Gastrocnemius medialis (tissue), 4 donors: ENCODE measurements at regions not wholly inside any gene's neighbourhood (a gene's known extent, or its start where the extent isn't known, plus 50 kb on each side); places are given as distances from the start of the nearest gene placed in this dataset.

Experiments used
- ATAC-seq, 2 donors: fragments of 150-250 bp; one replicate each; pipeline ENCODE4 v1.9.1; 2016
- DNase-seq, 2 donors: peaks; one replicate each; pipeline ENCODE4 v3.0.0-alpha.2; 2019
- H3K27ac ChIP-seq, 4 donors: fragments of 200-600 bp; sonication (generic); 1 replicate in 1 of 4; 2 replicates in 3 of 4; pipeline ENCODE4 v1.5.1; 2016 to 2018; ENCODE audit warnings: mild to moderate bottlenecking in 2 of 4, moderate library complexity in 1 of 4
- H3K27me3 ChIP-seq, 3 donors: fragments of 200-600 bp; sonication (generic) in 2 of 3; 1 replicate in 1 of 3; 2 replicates in 2 of 3; pipeline versions ENCODE4 v1.5.1 to v1.6.0; 2016 to 2019; ENCODE audit warnings: mild to moderate bottlenecking in 1 of 3, moderate library complexity in 1 of 3
- H3K36me3 ChIP-seq, 2 donors: fragments of 200-600 bp; sonication (generic) in 1 of 2; one replicate each; pipeline ENCODE4 v1.5.1; 2017 to 2018
- H3K4me1 ChIP-seq, 2 donors: fragments of 200-600 bp; sonication (generic) in 1 of 2; one replicate each; pipeline ENCODE4 v1.5.1; 2016 to 2017; ENCODE audit warnings: mild to moderate bottlenecking in 2 of 2
- H3K4me3 ChIP-seq, 4 donors: fragments of 200-600 bp; sonication (generic) in 3 of 4; 1 replicate in 1 of 4; 2 replicates in 3 of 4; pipeline ENCODE4 v1.5.1; 2016 to 2019; ENCODE audit warnings: mild to moderate bottlenecking in 2 of 4
- H3K9me3 ChIP-seq, 3 donors: fragments of 200-600 bp; sonication (generic) in 2 of 3; 1 replicate in 1 of 3; 2 replicates in 2 of 3; pipeline ENCODE4 v1.5.1; 2016 to 2019
- POLR2A ChIP-seq, 2 donors: fragments of 450-650 bp; IDR thresholded peaks; one replicate each; pipeline ENCODE4 v1.6.1; 2017; ENCODE audit warnings: antibody characterized with exemption in 2 of 2, mild to moderate bottlenecking in 2 of 2, moderate library complexity in 2 of 2
- in situ Hi-C, 4 donors: fragments of 200-750 bp; cut with MboI; loops; one replicate each; pipeline versions ENCODE4 v1.15.0 to v1.8.0; 2017; ENCODE audit warnings: low sequenced_read_pairs in 4 of 4
- intact Hi-C: fragments of 100-400 bp; cut with DNase I; formaldehyde crosslinking; loops from one replicate; pipeline ENCODE4 v1.15.1; 2023; ENCODE audit warnings: low total_unique reads
- TF ChIP-seq, protein P1 (sequence below), 5 experiments: fragments of 450-650 bp in 3 of 5; fragments of 200-600 bp in 2 of 5; sonication (generic) in 2 of 5; IDR thresholded peaks in 4 of 5; conservative IDR thresholded peaks in 1 of 5; 1 replicate in 4 of 5; 2 replicates in 1 of 5; pipeline ENCODE4 v1.5.1; 2016 to 2019; ENCODE audit warnings: antibody characterized with exemption in 5 of 5, mild to moderate bottlenecking in 3 of 5, moderate library complexity in 3 of 5

DNA sequence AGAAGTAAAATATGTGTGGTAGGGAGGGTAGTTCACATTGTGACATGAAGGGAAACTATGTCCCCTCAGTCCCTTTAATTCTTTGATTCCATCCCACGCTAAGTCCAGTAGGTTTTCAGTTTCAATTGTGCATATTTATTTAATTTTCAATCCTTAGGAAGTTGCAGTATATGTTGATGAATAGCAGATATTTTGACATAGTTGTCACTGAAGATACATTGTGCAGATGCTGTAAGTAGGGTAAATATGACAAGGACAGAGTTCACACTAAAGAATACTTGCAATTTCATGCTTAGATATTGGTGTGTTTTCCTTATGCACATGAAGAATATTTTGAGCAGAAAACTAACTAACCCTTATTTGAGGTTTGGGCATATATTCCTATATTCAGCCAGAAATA, 595.4 kb upstream of the MIR17HG start:
- no peak overlapping the region for H3K27ac ChIP-seq
- ATAC-seq (no peak), DNase-seq (no peak)
- intact Hi-C loops (no loop called here), in situ Hi-C loops (no loop called here)
- TF ChIP-seq POLR2A (IDR thresholded peaks at IDR 0.05) = no peak
- TF ChIP-seq, protein P1, sequence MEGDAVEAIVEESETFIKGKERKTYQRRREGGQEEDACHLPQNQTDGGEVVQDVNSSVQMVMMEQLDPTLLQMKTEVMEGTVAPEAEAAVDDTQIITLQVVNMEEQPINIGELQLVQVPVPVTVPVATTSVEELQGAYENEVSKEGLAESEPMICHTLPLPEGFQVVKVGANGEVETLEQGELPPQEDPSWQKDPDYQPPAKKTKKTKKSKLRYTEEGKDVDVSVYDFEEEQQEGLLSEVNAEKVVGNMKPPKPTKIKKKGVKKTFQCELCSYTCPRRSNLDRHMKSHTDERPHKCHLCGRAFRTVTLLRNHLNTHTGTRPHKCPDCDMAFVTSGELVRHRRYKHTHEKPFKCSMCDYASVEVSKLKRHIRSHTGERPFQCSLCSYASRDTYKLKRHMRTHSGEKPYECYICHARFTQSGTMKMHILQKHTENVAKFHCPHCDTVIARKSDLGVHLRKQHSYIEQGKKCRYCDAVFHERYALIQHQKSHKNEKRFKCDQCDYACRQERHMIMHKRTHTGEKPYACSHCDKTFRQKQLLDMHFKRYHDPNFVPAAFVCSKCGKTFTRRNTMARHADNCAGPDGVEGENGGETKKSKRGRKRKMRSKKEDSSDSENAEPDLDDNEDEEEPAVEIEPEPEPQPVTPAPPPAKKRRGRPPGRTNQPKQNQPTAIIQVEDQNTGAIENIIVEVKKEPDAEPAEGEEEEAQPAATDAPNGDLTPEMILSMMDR (IDR thresholded peaks at IDR 0.05 in 4 of 5, conservative IDR thresholded peaks at IDR 0.05 in 1 of 5) = no peak
- no peaks in the 10 kb centered on the region for H3K9me3 ChIP-seq
- no peak overlapping the region for H3K4me3 ChIP-seq
- H3K4me1 ChIP-seq = no peaks in the 10 kb centered on the region
- H3K27me3 ChIP-seq = no peaks in the 10 kb centered on the region
- H3K36me3 ChIP-seq = no peaks in the 10 kb centered on the region

DNA sequence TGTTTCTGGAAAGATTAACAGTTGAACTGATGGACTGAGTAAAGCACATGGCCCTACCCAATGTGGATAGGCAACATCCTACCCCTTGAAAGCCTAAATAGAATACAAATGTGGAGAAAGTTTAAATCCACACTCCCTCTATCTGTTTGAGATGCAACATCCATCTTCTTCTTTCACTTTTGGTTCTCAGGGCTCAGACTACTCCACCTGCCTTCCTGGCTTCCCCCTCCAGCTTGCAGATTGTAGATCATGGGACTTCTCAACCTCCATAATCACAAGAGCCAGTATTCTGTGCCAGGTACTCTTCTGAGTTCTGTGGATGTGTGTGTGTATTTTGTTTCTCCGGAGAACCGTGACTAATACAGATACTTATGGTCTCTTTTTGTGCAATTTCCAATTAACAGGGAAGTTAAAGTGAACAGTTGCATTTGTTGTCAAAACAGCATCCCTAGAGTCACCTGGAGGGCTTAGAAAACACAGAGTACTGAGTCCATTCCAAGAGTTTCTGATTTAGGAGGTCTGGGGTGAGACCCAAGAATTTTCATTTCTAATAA, 590.3 kb upstream of the MIR17HG start:
- no peak for ATAC-seq
- H3K27ac ChIP-seq = no peak overlapping the region
- no peaks in the 10 kb centered on the region for H3K4me1 ChIP-seq
- intact Hi-C loops = no loop called here
- in situ Hi-C loops = no loop called here
- H3K9me3 ChIP-seq = no peaks in the 10 kb centered on the region
- no peaks in the 10 kb centered on the region for H3K36me3 ChIP-seq
- DNase-seq = no peak
- H3K4me3 ChIP-seq = no peak overlapping the region
- no peaks in the 10 kb centered on the region for H3K27me3 ChIP-seq
- TF ChIP-seq POLR2A (IDR thresholded peaks at IDR 0.05) = no peak
- TF ChIP-seq, protein P1 (IDR thresholded peaks at IDR 0.05 in 4 of 5, conservative IDR thresholded peaks at IDR 0.05 in 1 of 5) = no peak

DNA sequence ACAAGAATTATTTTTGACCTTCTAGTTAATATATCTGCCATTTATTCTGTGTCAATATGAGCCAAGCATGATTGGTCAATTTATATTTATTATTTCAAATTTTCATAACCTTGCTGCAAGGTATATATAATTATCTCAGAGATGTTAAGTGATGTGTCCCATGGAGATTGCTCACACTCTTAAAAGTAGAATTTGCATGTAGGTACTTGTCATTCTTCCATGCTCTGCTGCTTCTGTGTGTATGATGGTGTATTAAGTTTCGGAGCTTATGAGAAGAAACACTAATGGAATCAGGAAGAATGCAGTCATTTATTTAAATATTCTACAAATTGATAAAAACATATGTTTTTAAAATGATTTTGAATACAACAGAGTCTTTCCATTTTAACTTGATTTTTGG, 586.8 kb upstream of the MIR17HG start:
- in situ Hi-C loops = no loop called here
- no peaks in the 10 kb centered on the region for H3K9me3 ChIP-seq
- H3K4me3 ChIP-seq = no peak overlapping the region
- no peaks in the 10 kb centered on the region for H3K4me1 ChIP-seq
- no peak overlapping the region for H3K27ac ChIP-seq
- ATAC-seq (no peak), DNase-seq (no peak)
- H3K27me3 ChIP-seq = no peaks in the 10 kb centered on the region
- intact Hi-C loops = no loop called here
- H3K36me3 ChIP-seq = no peaks in the 10 kb centered on the region
- no peak for TF ChIP-seq POLR2A (IDR thresholded peaks at IDR 0.05)
- TF ChIP-seq, protein P1 (IDR thresholded peaks at IDR 0.05 in 4 of 5, conservative IDR thresholded peaks at IDR 0.05 in 1 of 5) = no peak

DNA sequence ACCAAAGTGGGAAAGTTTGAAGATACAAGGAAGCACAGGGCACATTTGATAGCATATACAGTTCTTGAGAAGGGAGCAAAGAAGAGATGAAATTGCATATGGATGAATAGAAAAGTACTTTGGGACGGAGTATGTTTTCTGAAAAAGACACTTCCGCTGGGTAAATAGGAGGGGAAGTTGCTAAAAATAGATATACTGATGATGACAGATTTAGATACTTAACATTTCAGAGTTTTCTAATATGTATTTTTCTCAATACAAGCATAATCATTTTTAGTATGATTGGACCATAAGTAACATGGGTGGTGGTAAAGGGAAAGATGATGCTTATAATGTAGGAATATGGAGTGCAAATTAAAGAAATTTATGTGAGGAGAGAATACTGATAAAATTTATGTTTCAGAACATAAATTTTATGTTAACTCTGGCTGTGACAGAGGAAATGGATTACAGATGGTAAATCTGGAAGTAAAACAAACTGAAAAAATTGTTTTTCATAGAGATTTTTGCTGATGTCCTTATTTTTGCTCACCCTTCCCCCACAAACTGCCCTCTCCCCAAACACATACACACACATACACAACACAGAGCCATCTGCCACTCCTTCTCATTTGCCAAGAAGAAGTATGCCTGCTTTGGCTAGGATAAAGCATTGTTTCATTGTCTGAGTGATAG, 583.9 kb upstream of the MIR17HG start:
- TF ChIP-seq, protein P1 (IDR thresholded peaks at IDR 0.05 in 4 of 5, conservative IDR thresholded peaks at IDR 0.05 in 1 of 5) = no peak
- TF ChIP-seq POLR2A (IDR thresholded peaks at IDR 0.05) = no peak
- intact Hi-C loops = no loop called here
- in situ Hi-C loops = no loop called here

More for the DNA sequence above, 583.9 kb upstream of the MIR17HG start:
- Histone ChIP-seq H3K4me1 (no peaks in the 10 kb centered on the region), H3K36me3 (no peaks in the 10 kb centered on the region), H3K9me3 (no peaks in the 10 kb centered on the region), H3K4me3 (no peak overlapping the region), H3K27me3 (no peaks in the 10 kb centered on the region), H3K27ac (no peak overlapping the region)
- DNase-seq (no peak), ATAC-seq (no peak)
